ENCODE measurements at regions not wholly inside any gene's neighbourhood (a gene's known extent, or its start where the extent isn't known, plus 50 kb on each side); places are given as distances from the start of the nearest gene placed in this dataset.
"Not testable (repeated sequence)": the region's sequence is repeated elsewhere in the genome, so short reads cannot be mapped to it uniquely, and the experiment has no call there.

DNA sequence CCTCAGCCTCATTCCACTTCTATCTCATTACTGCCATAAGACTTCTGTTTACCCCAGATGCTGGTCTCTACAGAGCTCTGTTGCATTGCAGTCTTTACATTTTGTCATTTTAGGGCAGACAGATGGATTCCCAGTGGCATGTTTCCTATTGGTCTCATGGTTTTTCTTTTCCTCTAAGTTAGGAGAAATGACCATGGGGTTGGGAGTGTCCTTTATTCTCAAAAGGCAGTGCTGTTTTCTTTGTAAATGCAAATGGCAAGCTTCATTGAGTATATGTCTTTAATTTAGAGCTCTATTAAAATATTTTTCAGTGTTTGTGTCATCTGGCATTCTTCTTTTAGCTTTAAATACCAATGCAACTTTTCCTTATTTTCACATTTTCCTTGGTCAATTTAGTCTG lies 57.0 kb downstream of the MSTN start:
- H3K27ac ChIP-seq (ENCODE audit: low read depth, low read length): no peak overlapping the region
- H4K20me1 ChIP-seq (ENCODE audit: control insufficient read depth, insufficient read depth, low read depth, low read length): no peaks in the 10 kb centered on the region
- TF ChIP-seq EZH2phosphoT487 (IDR thresholded peaks at IDR 0.05; ENCODE audit: borderline replicate concordance, low read length): no peak
- TF ChIP-seq, protein P1, sequence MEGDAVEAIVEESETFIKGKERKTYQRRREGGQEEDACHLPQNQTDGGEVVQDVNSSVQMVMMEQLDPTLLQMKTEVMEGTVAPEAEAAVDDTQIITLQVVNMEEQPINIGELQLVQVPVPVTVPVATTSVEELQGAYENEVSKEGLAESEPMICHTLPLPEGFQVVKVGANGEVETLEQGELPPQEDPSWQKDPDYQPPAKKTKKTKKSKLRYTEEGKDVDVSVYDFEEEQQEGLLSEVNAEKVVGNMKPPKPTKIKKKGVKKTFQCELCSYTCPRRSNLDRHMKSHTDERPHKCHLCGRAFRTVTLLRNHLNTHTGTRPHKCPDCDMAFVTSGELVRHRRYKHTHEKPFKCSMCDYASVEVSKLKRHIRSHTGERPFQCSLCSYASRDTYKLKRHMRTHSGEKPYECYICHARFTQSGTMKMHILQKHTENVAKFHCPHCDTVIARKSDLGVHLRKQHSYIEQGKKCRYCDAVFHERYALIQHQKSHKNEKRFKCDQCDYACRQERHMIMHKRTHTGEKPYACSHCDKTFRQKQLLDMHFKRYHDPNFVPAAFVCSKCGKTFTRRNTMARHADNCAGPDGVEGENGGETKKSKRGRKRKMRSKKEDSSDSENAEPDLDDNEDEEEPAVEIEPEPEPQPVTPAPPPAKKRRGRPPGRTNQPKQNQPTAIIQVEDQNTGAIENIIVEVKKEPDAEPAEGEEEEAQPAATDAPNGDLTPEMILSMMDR (IDR thresholded peaks at IDR 0.05; ENCODE audit: low read depth, low read length, poor library complexity, severe bottlenecking): no peak
- H3K9me2 ChIP-seq (replicated peaks; ENCODE audit: control insufficient read depth, low read length): no peaks in the 10 kb centered on the region
- H3K4me3 ChIP-seq (ENCODE audit: low read length): no peak overlapping the region
- H3K27me3 ChIP-seq (ENCODE audit: control insufficient read depth, low read length): no peaks in the 10 kb centered on the region
- no peak overlapping the region for H3K4me2 ChIP-seq (ENCODE audit: low read length)
- no peaks in the 10 kb centered on the region for H3K36me3 ChIP-seq (ENCODE audit: control insufficient read depth, low read length)
- no peaks in the 10 kb centered on the region for H3K4me1 ChIP-seq (ENCODE audit: control insufficient read depth, low read length)
- no peaks in the 10 kb centered on the region for H3F3A ChIP-seq (ENCODE audit: control insufficient read depth, insufficient read depth)
- no peaks in the 10 kb centered on the region for H3K79me2 ChIP-seq (ENCODE audit: control insufficient read depth, low read length)
- H3K9me3 ChIP-seq (ENCODE audit: control insufficient read depth, insufficient read depth, low read length): no peaks in the 10 kb centered on the region; the same call in 1 of the 2 replicates

- Histone ChIP-seq H3K27me3 (ENCODE audit: control insufficient read depth, low read length) (no peaks in the 10 kb centered on the region), H3K4me3 (ENCODE audit: low read length) (no peak overlapping the region), H3K4me1 (ENCODE audit: control insufficient read depth, low read length) (no peaks in the 10 kb centered on the region), H3K79me2 (ENCODE audit: control insufficient read depth, low read length) (no peaks in the 10 kb centered on the region), H3K9me3 (ENCODE audit: control insufficient read depth, insufficient read depth, low read length) (peaks cover 7% of the 10 kb centered on the region; the same call in 1 of the 2 replicates), H3F3A (ENCODE audit: control insufficient read depth, insufficient read depth) (no peaks in the 10 kb centered on the region), H4K20me1 (ENCODE audit: control insufficient read depth, insufficient read depth, low read depth, low read length) (no peaks in the 10 kb centered on the region), H3K36me3 (ENCODE audit: control insufficient read depth, low read length) (no peaks in the 10 kb centered on the region), H3K4me2 (ENCODE audit: low read length) (no peak overlapping the region), H3K9me2 (replicated peaks; ENCODE audit: control insufficient read depth, low read length) (no peaks in the 10 kb centered on the region), H3K27ac (ENCODE audit: low read depth, low read length) (no peak overlapping the region)
- TF ChIP-seq EZH2phosphoT487 (IDR thresholded peaks at IDR 0.05; ENCODE audit: borderline replicate concordance, low read length): no peak
- TF ChIP-seq, protein P1 (IDR thresholded peaks at IDR 0.05; ENCODE audit: low read depth, low read length, poor library complexity, severe bottlenecking): no peak
Measured at GRCh38 chr2:189999661-190000060, 62.9 kb downstream of the MSTN start.

GRCh38 chr2:189998665-189999064 lies 63.9 kb downstream of the MSTN start:
- not testable (repeated sequence) for H3K4me3 ChIP-seq (ENCODE audit: low read length); H3K36me3 ChIP-seq (ENCODE audit: control insufficient read depth, low read length); H3K27me3 ChIP-seq (ENCODE audit: control insufficient read depth, low read length); H3K79me2 ChIP-seq (ENCODE audit: control insufficient read depth, low read length); H3K4me1 ChIP-seq (ENCODE audit: control insufficient read depth, low read length); H3F3A ChIP-seq (ENCODE audit: control insufficient read depth, insufficient read depth); H3K4me2 ChIP-seq (ENCODE audit: low read length); H4K20me1 ChIP-seq (ENCODE audit: control insufficient read depth, insufficient read depth, low read depth, low read length); H3K27ac ChIP-seq (ENCODE audit: low read depth, low read length); H3K9me3 ChIP-seq (ENCODE audit: control insufficient read depth, insufficient read depth, low read length); H3K9me2 ChIP-seq (replicated peaks; ENCODE audit: control insufficient read depth, low read length)

DNA sequence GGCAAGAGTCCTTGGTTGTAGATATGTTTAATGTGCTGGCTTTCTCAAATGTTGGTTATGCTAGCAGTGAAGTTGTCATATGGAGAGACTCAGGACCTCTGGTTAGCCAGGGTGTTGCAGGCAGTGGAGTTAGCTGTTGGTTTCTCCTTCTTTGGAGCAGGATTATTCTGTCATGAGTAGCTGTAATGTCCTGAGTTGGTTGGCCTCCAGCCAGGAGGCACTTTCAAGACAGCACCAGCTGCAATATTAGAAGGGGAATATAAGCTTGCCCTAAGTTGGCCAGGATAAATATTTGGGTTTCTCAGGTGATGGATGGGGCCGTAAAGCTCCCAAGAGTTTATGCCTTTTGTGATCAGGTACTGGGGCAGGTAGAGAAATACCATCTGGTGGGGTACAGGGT lies 65.5 kb downstream of the MSTN start:
- Histone ChIP-seq H3K27ac (ENCODE audit: low read depth, low read length) (no peak overlapping the region), H3K4me1 (ENCODE audit: control insufficient read depth, low read length) (no peaks in the 10 kb centered on the region), H3K4me2 (ENCODE audit: low read length) (no peak overlapping the region), H3K36me3 (ENCODE audit: control insufficient read depth, low read length) (no peaks in the 10 kb centered on the region), H3K9me2 (replicated peaks; ENCODE audit: control insufficient read depth, low read length) (no peaks in the 10 kb centered on the region), H3K9me3 (ENCODE audit: control insufficient read depth, insufficient read depth, low read length) (peaks cover 10% of the 10 kb centered on the region), H3F3A (ENCODE audit: control insufficient read depth, insufficient read depth) (no peaks in the 10 kb centered on the region), H4K20me1 (ENCODE audit: control insufficient read depth, insufficient read depth, low read depth, low read length) (no peaks in the 10 kb centered on the region), H3K4me3 (ENCODE audit: low read length) (no peak overlapping the region), H3K79me2 (ENCODE audit: control insufficient read depth, low read length) (no peaks in the 10 kb centered on the region), H3K27me3 (ENCODE audit: control insufficient read depth, low read length) (no peaks in the 10 kb centered on the region)
- TF ChIP-seq EZH2phosphoT487 (IDR thresholded peaks at IDR 0.05; ENCODE audit: borderline replicate concordance, low read length): no peak
- TF ChIP-seq, protein P1 (IDR thresholded peaks at IDR 0.05; ENCODE audit: low read depth, low read length, poor library complexity, severe bottlenecking): no peak

Measured in DOHH2 (cell line).